B cell (primary cell): ENCODE measurements at regions not wholly inside any gene's neighbourhood (a gene's known extent, or its start where the extent isn't known, plus 50 kb on each side); places are given as distances from the start of the nearest gene placed in this dataset.

Experiments
- ATAC-seq: fragments of 200-7000 bp; cut with Tn5 transposase; one replicate; pipeline ENCODE4 v1.10.0; 2021; ENCODE audit warnings: low read depth, mild to moderate bottlenecking, moderate number of reproducible peaks, moderate library complexity
- CTCF ChIA-PET: fragments of 350-600 bp; sonication (Branson Sonifier 250); formaldehyde crosslinking; loops from one replicate; lab custom pipeline; 2021; ENCODE audit warnings: antibody characterized with exemption, inconsistent platforms; lab: Charles Lee
- POLR2A ChIA-PET: fragments of 350-600 bp; sonication (Branson Sonifier 250); formaldehyde crosslinking; loops from one replicate; lab custom pipeline; 2021; ENCODE audit warnings: antibody characterized with exemption; lab: Charles Lee
- DNase-seq: peaks from one replicate; pipeline ENCODE4 v3.0.0; 2013
- H2AFZ ChIP-seq: 2 replicates; pipeline ENCODE4 v1.6.1; 2012; ENCODE audit warnings: mild to moderate bottlenecking, low read depth, low read length; ENCODE audit not compliant: insufficient read depth, poor library complexity, severe bottlenecking
- H3K27ac ChIP-seq, 2 donors: 1 replicate in 1 of 2; 2 replicates in 1 of 2; pipeline ENCODE4 v1.5.1; 2012 to 2013; ENCODE audit warnings: low read length in 2 of 2, mild to moderate bottlenecking in 2 of 2, moderate library complexity in 1 of 2
- H3K27me3 ChIP-seq, 4 experiments: fragments of 200-600 bp in 1 of 4; sonication (generic) in 1 of 4; replicated peaks in 1 of 4; 1 replicate in 2 of 4; 2 replicates in 2 of 4; pipeline versions ENCODE4 v1.6.1 to v1.7.0; 2013 to 2016; ENCODE audit warnings: low read length in 3 of 4, mild to moderate bottlenecking in 2 of 4, mixed read lengths in 1 of 4, moderate library complexity in 1 of 4; ENCODE audit not compliant: insufficient read depth in 4 of 4, control insufficient read depth in 3 of 4; ENCODE audit errors: control extremely low read depth in 1 of 4
- H3K36me3 ChIP-seq, 2 experiments: replicated peaks in 1 of 2; 1 replicate in 1 of 2; 2 replicates in 1 of 2; pipeline versions ENCODE4 v1.6.1 to v1.7.1; 2013; ENCODE audit warnings: low read length in 1 of 2; ENCODE audit not compliant: insufficient read depth in 2 of 2, control insufficient read depth in 1 of 2; ENCODE audit errors: control extremely low read depth in 1 of 2, extremely low read depth in 1 of 2
- H3K4me1 ChIP-seq, 2 donors: fragments of 200-600 bp in 1 of 2; sonication (generic) in 1 of 2; 1 replicate in 1 of 2; 2 replicates in 1 of 2; pipeline versions ENCODE4 v1.5.1 to v1.6.1; 2013 to 2017; ENCODE audit warnings: low read length in 2 of 2; ENCODE audit not compliant: control insufficient read depth in 2 of 2, insufficient read depth in 2 of 2
- H3K4me2 ChIP-seq: replicated peaks from 2 replicates; pipeline ENCODE3; 2012; ENCODE audit warnings: mild to moderate bottlenecking, low read depth, low read length; ENCODE audit not compliant: poor library complexity, severe bottlenecking
- H3K4me3 ChIP-seq, 5 experiments: fragments of 200-600 bp in 1 of 5; sonication (generic) in 1 of 5; 1 replicate in 3 of 5; 2 replicates in 2 of 5; pipeline versions ENCODE4 v1.5.1 to v1.7.0; 2011 to 2016; ENCODE audit warnings: low read length in 4 of 5, mild to moderate bottlenecking in 4 of 5, low read depth in 2 of 5, control low read depth in 1 of 5, moderate library complexity in 1 of 5; ENCODE audit not compliant: insufficient read depth in 1 of 5; ENCODE audit errors: control extremely low read depth in 1 of 5, extremely low read depth in 1 of 5
- H3K79me2 ChIP-seq: fragments of 200-600 bp; sonication (generic); one replicate; pipeline ENCODE4 v1.6.0; 2016; ENCODE audit warnings: low read length; ENCODE audit not compliant: control insufficient read depth, insufficient read depth
- H3K9ac ChIP-seq: fragments of 200-600 bp; sonication (generic); 2 replicates; pipeline ENCODE4 v1.6.1; 2017; ENCODE audit warnings: mild to moderate bottlenecking, low read length, moderate library complexity
- H3K9me3 ChIP-seq, 3 donors: one replicate each; pipeline versions ENCODE4 v1.6.1 to v1.7.1; 2013; ENCODE audit warnings: low read length in 2 of 3; ENCODE audit not compliant: control insufficient read depth in 2 of 3, insufficient read depth in 1 of 3; ENCODE audit errors: control extremely low read depth in 1 of 3
- H4K20me1 ChIP-seq: 2 replicates; pipeline ENCODE4 v1.6.0; 2012; ENCODE audit warnings: mild to moderate bottlenecking, low read length; ENCODE audit not compliant: insufficient read depth, control insufficient read depth, poor library complexity, severe bottlenecking
- H3K27ac Mint-ChIP-seq: one replicate; pipeline ENCODE4 v1.8.0; 2021; ENCODE audit warnings: mixed read lengths
- H3K27me3 Mint-ChIP-seq: one replicate; pipeline ENCODE4 v1.8.0; 2021; ENCODE audit warnings: mixed read lengths
- H3K4me1 Mint-ChIP-seq: one replicate; pipeline ENCODE4 v1.8.0; 2021; ENCODE audit warnings: mixed read lengths
- H3K4me3 Mint-ChIP-seq: one replicate; pipeline ENCODE4 v1.8.0; 2021; ENCODE audit warnings: mixed read lengths
- H3K9me3 Mint-ChIP-seq: one replicate; pipeline ENCODE4 v1.8.0; 2022; ENCODE audit warnings: mixed read lengths; ENCODE audit not compliant: insufficient read depth
- EZH2 ChIP-seq: IDR thresholded peaks from 2 replicates; pipeline ENCODE4 v1.6.1; 2012; ENCODE audit warnings: borderline replicate concordance, low read depth, mild to moderate bottlenecking, moderate library complexity, low read length; ENCODE audit not compliant: insufficient read depth, poor library complexity, severe bottlenecking
- whole genome bisulfite sequencing: methylation state at CpG from one replicate; pipeline ENCODE4 v1.1.5; 2013; ENCODE audit warnings: missing lambda C conversion rate; ENCODE audit not compliant: insufficient coverage; 5-methylcytosine and 5-hydroxymethylcytosine counted together
- intact Hi-C: fragments of 100-400 bp; cut with micrococcal nuclease; formaldehyde crosslinking; loops from one replicate; pipeline ENCODE4 v1.10.0; 2022
- TF ChIP-seq, protein P1 (sequence below): fragments of 200-600 bp; IDR thresholded peaks from one replicate; pipeline ENCODE4 v1.8.0; 2022; ENCODE audit warnings: antibody characterized with exemption, mild to moderate bottlenecking

DNA sequence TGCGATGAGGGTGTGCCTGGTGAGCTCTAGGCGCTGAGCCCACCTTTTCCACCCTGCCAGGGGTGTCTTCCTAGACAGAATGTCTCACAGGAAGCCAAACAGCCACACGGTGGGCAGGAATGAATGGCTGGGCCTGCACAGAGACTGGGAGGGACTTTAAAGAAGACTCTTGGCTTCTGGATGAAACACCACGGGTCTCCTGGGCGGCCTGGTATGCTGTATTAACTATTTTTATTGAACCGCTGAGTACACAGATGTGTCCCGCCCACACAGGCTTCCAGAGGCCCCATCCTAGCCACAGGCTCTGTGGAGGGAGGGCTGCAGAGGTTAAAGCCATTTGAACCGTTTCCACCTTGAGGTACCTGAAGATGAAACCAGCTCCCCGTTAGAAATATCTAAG is 115.2 kb upstream of the CXCL14 start:
- H3K79me2 ChIP-seq: no peaks in the 10 kb centered on the region
- H3K4me2 ChIP-seq: no peak overlapping the region
- H3K9ac ChIP-seq: no peak overlapping the region

DNA sequence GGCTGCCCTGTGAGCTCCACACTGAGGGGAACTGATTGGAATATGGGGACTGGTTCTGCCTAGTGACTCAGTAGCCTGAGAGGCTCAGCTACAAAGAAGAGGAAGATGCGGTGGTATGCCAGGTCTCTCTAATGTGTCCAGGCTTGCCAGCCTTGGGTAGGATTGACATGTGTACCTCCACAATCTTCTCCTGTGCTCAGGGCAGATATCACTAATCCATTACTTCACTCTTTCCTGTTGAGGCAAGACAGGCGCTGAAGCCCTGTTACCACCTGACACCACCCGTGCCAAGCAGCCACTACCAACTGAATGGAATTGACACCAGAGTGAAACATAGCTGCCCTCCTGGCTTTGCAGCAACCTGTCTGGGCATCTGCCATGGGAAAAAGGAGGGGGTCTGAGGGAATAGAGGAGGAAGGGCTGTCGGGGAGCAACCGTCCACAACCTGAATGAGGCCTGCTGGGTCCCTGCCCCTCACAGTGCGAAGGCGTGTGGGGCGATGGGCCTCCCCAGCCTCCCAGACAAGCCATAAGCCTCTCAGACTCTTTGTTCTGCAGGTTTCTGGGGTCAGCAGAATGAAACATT is 114.7 kb upstream of the CXCL14 start:
- Histone ChIP-seq H2AFZ (no peak overlapping the region), H3K9ac (no peak overlapping the region), H4K20me1 (no peaks in the 10 kb centered on the region), H3K9me3 (peaks cover 0 to 3% (median 0%) of the 10 kb centered on the region in 3 donors), H3K4me2 (no peak overlapping the region), H3K79me2 (no peaks in the 10 kb centered on the region), H3K27ac (no peak overlapping the region), H3K4me3 (no peak overlapping the region), H3K36me3 (no peaks in the 10 kb centered on the region), H3K27me3 (peaks cover 0 to 3% (median 0%) of the 10 kb centered on the region in 4 experiments), H3K4me1 (no peaks in the 10 kb centered on the region)
- WGBS: no CpG with 5 or more reads among the region's 8 CpGs
- Mint-ChIP-seq H3K27ac (no peak overlapping the region), H3K4me1 (no peaks in the 10 kb centered on the region), H3K27me3 (peaks cover 6% of the 10 kb centered on the region), H3K4me3 (no peak overlapping the region), H3K9me3 (no peaks in the 10 kb centered on the region)
- CTCF ChIA-PET: no interaction called here
- no peak for TF ChIP-seq EZH2
- TF ChIP-seq, protein P1, sequence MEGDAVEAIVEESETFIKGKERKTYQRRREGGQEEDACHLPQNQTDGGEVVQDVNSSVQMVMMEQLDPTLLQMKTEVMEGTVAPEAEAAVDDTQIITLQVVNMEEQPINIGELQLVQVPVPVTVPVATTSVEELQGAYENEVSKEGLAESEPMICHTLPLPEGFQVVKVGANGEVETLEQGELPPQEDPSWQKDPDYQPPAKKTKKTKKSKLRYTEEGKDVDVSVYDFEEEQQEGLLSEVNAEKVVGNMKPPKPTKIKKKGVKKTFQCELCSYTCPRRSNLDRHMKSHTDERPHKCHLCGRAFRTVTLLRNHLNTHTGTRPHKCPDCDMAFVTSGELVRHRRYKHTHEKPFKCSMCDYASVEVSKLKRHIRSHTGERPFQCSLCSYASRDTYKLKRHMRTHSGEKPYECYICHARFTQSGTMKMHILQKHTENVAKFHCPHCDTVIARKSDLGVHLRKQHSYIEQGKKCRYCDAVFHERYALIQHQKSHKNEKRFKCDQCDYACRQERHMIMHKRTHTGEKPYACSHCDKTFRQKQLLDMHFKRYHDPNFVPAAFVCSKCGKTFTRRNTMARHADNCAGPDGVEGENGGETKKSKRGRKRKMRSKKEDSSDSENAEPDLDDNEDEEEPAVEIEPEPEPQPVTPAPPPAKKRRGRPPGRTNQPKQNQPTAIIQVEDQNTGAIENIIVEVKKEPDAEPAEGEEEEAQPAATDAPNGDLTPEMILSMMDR: no peak
- intact Hi-C loops: no loop called here
- POLR2A ChIA-PET: no interaction called here
- ATAC-seq: no peak
- no peak for DNase-seq

More for the DNA sequence above, 115.2 kb upstream of the CXCL14 start:
- H2AFZ ChIP-seq: no peak overlapping the region
- intact Hi-C loops: no loop called here
- H3K9me3 ChIP-seq: peaks cover 0 to 3% (median 0%) of the 10 kb centered on the region in 3 donors
- H3K27me3 ChIP-seq: peaks cover 0 to 3% (median 0%) of the 10 kb centered on the region in 4 experiments
- ChIA-PET CTCF (no interaction called here), POLR2A (no interaction called here)
- DNase-seq (no peak), ATAC-seq (no peak)
- Mint-ChIP-seq H3K27me3 (peaks cover 5% of the 10 kb centered on the region), H3K9me3 (no peaks in the 10 kb centered on the region), H3K4me1 (no peaks in the 10 kb centered on the region), H3K27ac (no peak overlapping the region), H3K4me3 (no peak overlapping the region)
- 81% methylated on average over 6 of the region's 9 CpGs for WGBS
- H3K27ac ChIP-seq: no peak overlapping the region
- H3K36me3 ChIP-seq: no peaks in the 10 kb centered on the region
- no peaks in the 10 kb centered on the region for H4K20me1 ChIP-seq
- TF ChIP-seq, protein P1: no peak
- no peak for TF ChIP-seq EZH2
- no peaks in the 10 kb centered on the region for H3K4me1 ChIP-seq
- no peak overlapping the region for H3K4me3 ChIP-seq
